Vagina (tissue), 2 donors: ENCODE measurements at regions not wholly inside any gene's neighbourhood (a gene's known extent, or its start where the extent isn't known, plus 50 kb on each side); places are given as distances from the start of the nearest gene placed in this dataset.
A peak's percentile ranks its signal among the peaks of the same experiment; 100 is the strongest.

Experiments
- DNase-seq, 2 donors: peaks; one replicate each; pipeline ENCODE4 v3.0.0-alpha.2; 2017; ENCODE audit errors: extremely low spot score in 2 of 2
- H3K27ac ChIP-seq: fragments of 200-600 bp; sonication (generic); one replicate; pipeline ENCODE4 v1.5.1; 2019
- H3K27me3 ChIP-seq: fragments of 200-600 bp; sonication (generic); one replicate; pipeline ENCODE4 v1.5.1; 2019
- H3K36me3 ChIP-seq, 2 donors: fragments of 200-600 bp; sonication (generic); one replicate each; pipeline ENCODE4 v1.5.1; 2017 to 2019
- H3K4me1 ChIP-seq: fragments of 200-600 bp; sonication (generic); one replicate; pipeline ENCODE4 v1.5.1; 2019
- H3K4me3 ChIP-seq, 2 donors: fragments of 200-600 bp; sonication (generic); 1 replicate in 1 of 2; 2 replicates in 1 of 2; pipeline ENCODE4 v1.5.1; 2016 to 2019
- H3K9me3 ChIP-seq: fragments of 200-600 bp; sonication (generic); one replicate; pipeline ENCODE4 v1.5.1; 2019
- CTCF ChIP-seq, 3 experiments: fragments of 450-650 bp in 2 of 3; fragments of 200-600 bp in 1 of 3; sonication (generic) in 1 of 3; IDR thresholded peaks; one replicate each; pipeline ENCODE4 v1.5.1; 2017 to 2019; ENCODE audit warnings: antibody characterized with exemption in 3 of 3, mild to moderate bottlenecking in 2 of 3, moderate library complexity in 2 of 3
- POLR2A ChIP-seq, 2 donors: fragments of 450-650 bp; IDR thresholded peaks; one replicate each; pipeline ENCODE4 v1.6.1; 2017; ENCODE audit warnings: antibody characterized with exemption in 2 of 2, mild to moderate bottlenecking in 2 of 2, moderate library complexity in 2 of 2
- POLR2AphosphoS5 ChIP-seq, 2 donors: sonication (generic); formaldehyde crosslinking; IDR thresholded peaks; one replicate each; pipeline ENCODE4 v1.9.0; 2017; ENCODE audit warnings: antibody characterized with exemption in 2 of 2, mild to moderate bottlenecking in 2 of 2, low read depth in 1 of 2; ENCODE audit not compliant: insufficient read depth in 1 of 2
- intact Hi-C: fragments of 100-400 bp; cut with DNase I; formaldehyde crosslinking; loops from one replicate; pipeline ENCODE4 v1.15.1; 2023

GRCh38 chr5:38749861-38750260 lies 96.0 kb upstream of the OSMR start:
- Histone ChIP-seq H3K4me3 (no peak overlapping the region), H3K27ac (no peak overlapping the region), H3K4me1 (no peaks in the 10 kb centered on the region), H3K36me3 (no peaks in the 10 kb centered on the region), H3K27me3 (no peaks in the 10 kb centered on the region), H3K9me3 (no peaks in the 10 kb centered on the region)
- intact Hi-C loops = no loop called here
- TF ChIP-seq CTCF (IDR thresholded peaks at IDR 0.05) = no peak
- TF ChIP-seq POLR2AphosphoS5 (IDR thresholded peaks at IDR 0.05; ENCODE audit: insufficient read depth in 1 of 2, low read depth in 1 of 2) = no peak
- TF ChIP-seq POLR2A (IDR thresholded peaks at IDR 0.05) = no peak
- no peak for DNase-seq

DNA sequence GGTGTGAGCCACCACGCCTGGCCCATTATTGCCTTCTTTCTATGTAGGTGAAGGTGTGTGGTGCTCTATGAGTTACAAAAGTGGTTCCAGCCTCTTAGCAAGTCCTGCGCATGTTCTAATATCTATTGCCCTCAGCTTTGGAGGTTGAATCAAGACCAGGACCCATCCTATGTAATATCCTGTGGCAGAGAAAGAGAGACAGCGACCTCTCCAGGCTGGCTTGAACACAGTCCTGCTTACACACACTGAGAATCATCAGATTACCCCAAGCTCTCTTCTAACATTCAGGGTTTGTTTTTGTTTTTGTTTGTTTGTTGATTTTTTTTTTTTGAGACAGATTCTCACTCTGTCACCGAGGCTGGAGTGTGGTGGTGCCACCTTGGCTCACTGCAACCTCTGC lies 94.7 kb upstream of the OSMR start:
- intact Hi-C loops = no loop called here
- H3K27me3 ChIP-seq = no peaks in the 10 kb centered on the region
- no peaks in the 10 kb centered on the region for H3K9me3 ChIP-seq
- no peaks in the 10 kb centered on the region for H3K4me1 ChIP-seq
- TF ChIP-seq POLR2A (IDR thresholded peaks at IDR 0.05) (no peak), POLR2AphosphoS5 (IDR thresholded peaks at IDR 0.05; ENCODE audit: insufficient read depth in 1 of 2, low read depth in 1 of 2) (no peak), CTCF (IDR thresholded peaks at IDR 0.05) (no peak)
- no peaks in the 10 kb centered on the region for H3K36me3 ChIP-seq
- no peak overlapping the region for H3K27ac ChIP-seq
- no peak for DNase-seq
- H3K4me3 ChIP-seq = no peak overlapping the region

- H3K9me3 ChIP-seq = no peaks in the 10 kb centered on the region
- no peak for DNase-seq
- intact Hi-C loops = no loop called here
- H3K4me1 ChIP-seq = no peaks in the 10 kb centered on the region
- TF ChIP-seq POLR2A (IDR thresholded peaks at IDR 0.05) = no peak
- no peak for TF ChIP-seq POLR2AphosphoS5 (IDR thresholded peaks at IDR 0.05; ENCODE audit: insufficient read depth in 1 of 2, low read depth in 1 of 2)
- TF ChIP-seq CTCF (IDR thresholded peaks at IDR 0.05) = no peak
- H3K4me3 ChIP-seq = no peak overlapping the region
- no peaks in the 10 kb centered on the region for H3K27me3 ChIP-seq
- no peak overlapping the region for H3K27ac ChIP-seq
- H3K36me3 ChIP-seq = no peaks in the 10 kb centered on the region
Measured at GRCh38 chr5:38752012-38752536, 93.7 kb upstream of the OSMR start.

GRCh38 chr5:38752622-38753021 lies 93.2 kb upstream of the OSMR start:
- no peak for DNase-seq
- H3K36me3 ChIP-seq = no peaks in the 10 kb centered on the region
- no peaks in the 10 kb centered on the region for H3K4me1 ChIP-seq
- H3K27me3 ChIP-seq = no peaks in the 10 kb centered on the region
- no peak overlapping the region for H3K4me3 ChIP-seq
- no peaks in the 10 kb centered on the region for H3K9me3 ChIP-seq
- no peak for TF ChIP-seq POLR2A (IDR thresholded peaks at IDR 0.05)
- no peak for TF ChIP-seq POLR2AphosphoS5 (IDR thresholded peaks at IDR 0.05; ENCODE audit: insufficient read depth in 1 of 2, low read depth in 1 of 2)
- no peak for TF ChIP-seq CTCF (IDR thresholded peaks at IDR 0.05)
- peak overlapping the region; percentile 1 for H3K27ac ChIP-seq
- intact Hi-C loops = no loop called here

DNA sequence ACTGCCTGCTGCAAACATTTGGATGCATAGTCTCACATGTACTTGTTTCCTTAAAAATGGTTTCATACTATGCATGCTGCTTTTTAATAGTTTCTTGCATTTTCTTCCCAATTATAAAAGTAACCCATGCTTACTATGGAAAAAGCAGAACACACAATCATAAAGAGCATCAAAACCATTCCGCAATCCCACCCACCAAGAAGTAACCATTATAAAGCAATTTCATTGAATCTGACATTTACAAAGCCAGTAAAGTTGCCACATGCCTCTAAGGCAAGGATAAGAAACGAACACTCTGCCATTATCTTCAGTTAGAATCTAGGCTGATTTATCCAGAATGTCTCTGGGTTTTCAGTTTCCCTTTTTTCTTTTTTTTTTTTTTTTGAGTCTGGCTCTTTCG lies 92.7 kb upstream of the OSMR start:
- H3K27ac ChIP-seq = peak overlapping the region; percentile 1
- no peak for DNase-seq
- H3K4me3 ChIP-seq = no peak overlapping the region
- H3K36me3 ChIP-seq = no peaks in the 10 kb centered on the region
- TF ChIP-seq POLR2A (IDR thresholded peaks at IDR 0.05) = no peak
- no peak for TF ChIP-seq POLR2AphosphoS5 (IDR thresholded peaks at IDR 0.05; ENCODE audit: insufficient read depth in 1 of 2, low read depth in 1 of 2)
- TF ChIP-seq CTCF (IDR thresholded peaks at IDR 0.05) = no peak
- no peaks in the 10 kb centered on the region for H3K27me3 ChIP-seq
- H3K4me1 ChIP-seq = no peaks in the 10 kb centered on the region
- H3K9me3 ChIP-seq = no peaks in the 10 kb centered on the region
- intact Hi-C loops = no loop called here
